Panc1 (cell line): ENCODE measurements at regions not wholly inside any gene's neighbourhood (a gene's known extent, or its start where the extent isn't known, plus 50 kb on each side); places are given as distances from the start of the nearest gene placed in this dataset.
"Not testable (repeated sequence)": the region's sequence is repeated elsewhere in the genome, so short reads cannot be mapped to it uniquely, and the experiment has no call there.

ENCODE experiments used
- ATAC-seq: fragments of 200-7000 bp; cut with Tn5 transposase; 2 replicates; pipeline ENCODE4 v1.9.1; 2020; ENCODE audit warnings: mild to moderate bottlenecking, moderate library complexity
- BruUV-seq: library from RNA; stranded (reverse); fragments of 400-500 nt; replicated peaks from 2 replicates; lab custom pipeline; 2021; lab: Mats Ljungman, UMichigan
- CTCF ChIA-PET: fragments of 300-600 bp; sonication (Branson Sonifier 250); formaldehyde crosslinking; loops from one replicate; lab custom pipeline; 2022; ENCODE audit warnings: antibody characterized with exemption; lab: Charles Lee
- POLR2A ChIA-PET: fragments of 300-600 bp; sonication (Branson Sonifier 250); formaldehyde crosslinking; loops from one replicate; lab custom pipeline; 2022; ENCODE audit warnings: antibody characterized with exemption; lab: Charles Lee
- DNase-seq: peaks from one replicate; pipeline ENCODE4 v3.0.0-alpha.2; 2010; ENCODE audit warnings: low read depth, low spot score
- H3K27ac ChIP-seq: 2 replicates; pipeline ENCODE4 v1.5.1; 2011; ENCODE audit warnings: mild to moderate bottlenecking, low read length, inconsistent platforms
- H3K27me3 ChIP-seq: fragments of 200-500 bp; sonication (Bioruptor generic); 2 replicates; pipeline ENCODE4 v1.6.0; 2014; ENCODE audit warnings: low read length, inconsistent platforms; ENCODE audit not compliant: control insufficient read depth, insufficient read depth
- H3K36me3 ChIP-seq: fragments of 200-500 bp; sonication (Bioruptor generic); 2 replicates; pipeline ENCODE4 v1.5.1; 2014; ENCODE audit warnings: inconsistent platforms, mild to moderate bottlenecking, low read length, moderate library complexity; ENCODE audit not compliant: control insufficient read depth, insufficient read depth
- H3K4me1 ChIP-seq: 2 replicates; pipeline ENCODE4 v1.5.1; 2011; ENCODE audit warnings: inconsistent platforms, mild to moderate bottlenecking, low read length, moderate library complexity; ENCODE audit not compliant: control insufficient read depth, insufficient read depth
- H3K4me3 ChIP-seq, 2 experiments: 2 replicates each; pipeline ENCODE4 v1.5.1; 2011 to 2012; ENCODE audit warnings: low read depth in 2 of 2, low read length in 2 of 2, mild to moderate bottlenecking in 2 of 2, inconsistent platforms in 1 of 2, moderate library complexity in 1 of 2
- H3K9me3 ChIP-seq: fragments of 200-500 bp; sonication (Bioruptor generic); 2 replicates; pipeline ENCODE4 v1.5.1; 2014; ENCODE audit warnings: low read depth, mild to moderate bottlenecking, inconsistent platforms, low read length, moderate library complexity; ENCODE audit not compliant: control insufficient read depth, insufficient read depth
- CTCF ChIP-seq: fragments of 450-650 bp; IDR thresholded peaks from 2 replicates; pipeline ENCODE4 v1.5.1; 2017; ENCODE audit warnings: mild to moderate bottlenecking
- POLR2AphosphoS5 ChIP-seq: IDR thresholded peaks from 2 replicates; pipeline ENCODE4 v1.6.1; 2012; ENCODE audit warnings: mild to moderate bottlenecking, low read depth, low read length, moderate library complexity
- SIN3A ChIP-seq: IDR thresholded peaks from 2 replicates; pipeline ENCODE4 v1.6.1; 2012; ENCODE audit warnings: low read depth, mild to moderate bottlenecking, low read length, moderate library complexity, borderline replicate concordance; ENCODE audit not compliant: insufficient read depth
- TCF7L2 ChIP-seq: IDR thresholded peaks from 2 replicates; pipeline ENCODE4 v1.6.1; 2011; ENCODE audit warnings: mild to moderate bottlenecking, low read depth, low read length, inconsistent platforms
- in situ Hi-C: cut with HindIII; loops from 2 replicates; pipeline ENCODE4 v1.10.0; 2016; ENCODE audit warnings: low sequenced_read_pairs, low pct_unique_long_range_greater_than_20kb
- intact Hi-C: fragments of 100-400 bp; cut with micrococcal nuclease; formaldehyde crosslinking; loops from one replicate; pipeline ENCODE4 v1.10.0; 2022; ENCODE audit not compliant: unreplicated experiment
- TF ChIP-seq, protein P1 (sequence below), 2 experiments: IDR thresholded peaks; 2 replicates each; pipeline ENCODE4 v1.6.1; 2011 to 2012; ENCODE audit warnings: low read depth in 2 of 2, control low read depth in 1 of 2, low read length in 1 of 2, mild to moderate bottlenecking in 1 of 2, moderate library complexity in 1 of 2; ENCODE audit not compliant: insufficient read depth in 1 of 2

DNA sequence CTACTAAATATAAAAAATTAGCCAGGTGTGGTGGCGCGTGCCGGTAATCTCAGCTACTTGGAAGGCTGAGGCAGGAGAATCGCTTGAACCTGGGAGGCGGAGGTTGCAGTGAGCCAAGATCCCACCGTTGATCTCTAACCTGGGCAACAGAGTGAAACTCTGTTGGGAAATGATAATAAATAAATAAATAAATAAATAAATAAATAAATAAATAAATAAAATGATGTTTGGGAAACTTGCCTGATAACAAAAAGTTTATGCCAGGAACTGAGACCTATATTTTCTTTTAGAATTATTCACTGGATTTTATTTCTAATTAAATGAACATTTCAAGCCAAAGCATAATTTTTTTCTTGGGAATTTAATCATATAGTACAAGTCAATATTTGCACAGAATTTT lies 189.3 kb upstream of the CTNND2 start:
- TF ChIP-seq SIN3A (no peak), CTCF (no peak), TCF7L2 (no peak), POLR2AphosphoS5 (no peak)
- TF ChIP-seq, protein P1, sequence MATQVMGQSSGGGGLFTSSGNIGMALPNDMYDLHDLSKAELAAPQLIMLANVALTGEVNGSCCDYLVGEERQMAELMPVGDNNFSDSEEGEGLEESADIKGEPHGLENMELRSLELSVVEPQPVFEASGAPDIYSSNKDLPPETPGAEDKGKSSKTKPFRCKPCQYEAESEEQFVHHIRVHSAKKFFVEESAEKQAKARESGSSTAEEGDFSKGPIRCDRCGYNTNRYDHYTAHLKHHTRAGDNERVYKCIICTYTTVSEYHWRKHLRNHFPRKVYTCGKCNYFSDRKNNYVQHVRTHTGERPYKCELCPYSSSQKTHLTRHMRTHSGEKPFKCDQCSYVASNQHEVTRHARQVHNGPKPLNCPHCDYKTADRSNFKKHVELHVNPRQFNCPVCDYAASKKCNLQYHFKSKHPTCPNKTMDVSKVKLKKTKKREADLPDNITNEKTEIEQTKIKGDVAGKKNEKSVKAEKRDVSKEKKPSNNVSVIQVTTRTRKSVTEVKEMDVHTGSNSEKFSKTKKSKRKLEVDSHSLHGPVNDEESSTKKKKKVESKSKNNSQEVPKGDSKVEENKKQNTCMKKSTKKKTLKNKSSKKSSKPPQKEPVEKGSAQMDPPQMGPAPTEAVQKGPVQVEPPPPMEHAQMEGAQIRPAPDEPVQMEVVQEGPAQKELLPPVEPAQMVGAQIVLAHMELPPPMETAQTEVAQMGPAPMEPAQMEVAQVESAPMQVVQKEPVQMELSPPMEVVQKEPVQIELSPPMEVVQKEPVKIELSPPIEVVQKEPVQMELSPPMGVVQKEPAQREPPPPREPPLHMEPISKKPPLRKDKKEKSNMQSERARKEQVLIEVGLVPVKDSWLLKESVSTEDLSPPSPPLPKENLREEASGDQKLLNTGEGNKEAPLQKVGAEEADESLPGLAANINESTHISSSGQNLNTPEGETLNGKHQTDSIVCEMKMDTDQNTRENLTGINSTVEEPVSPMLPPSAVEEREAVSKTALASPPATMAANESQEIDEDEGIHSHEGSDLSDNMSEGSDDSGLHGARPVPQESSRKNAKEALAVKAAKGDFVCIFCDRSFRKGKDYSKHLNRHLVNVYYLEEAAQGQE (IDR thresholded peaks at IDR 0.05; ENCODE audit: insufficient read depth in 1 of 2, low read depth in 2 of 2, low read length in 1 of 2), result no peak
- POLR2A ChIA-PET, result no interaction called here
- intact Hi-C loops, result no loop called here

DNA sequence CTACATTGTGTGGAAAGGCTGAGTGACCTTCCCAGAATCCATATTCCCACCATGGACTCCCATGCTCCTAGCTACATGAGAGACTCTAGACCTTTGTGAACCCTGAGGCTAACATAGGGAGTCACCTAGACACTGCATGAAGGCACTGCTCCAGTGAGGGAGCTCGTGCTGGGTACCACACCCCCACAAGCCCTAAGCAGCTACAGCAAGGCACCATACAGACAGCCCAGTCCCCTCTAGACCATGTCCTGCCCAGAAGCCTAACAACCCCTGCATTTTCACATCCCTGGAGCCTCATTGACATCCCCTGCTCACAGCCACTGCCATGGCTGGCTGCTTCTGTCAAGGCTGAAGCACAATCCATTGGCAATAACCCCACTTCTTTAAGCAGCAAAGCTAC lies 176.5 kb upstream of the CTNND2 start:
- Histone ChIP-seq H3K4me3 (no peak overlapping the region), H3K36me3 (no peaks in the 10 kb centered on the region), H3K27me3 (no peaks in the 10 kb centered on the region), H3K9me3 (no peaks in the 10 kb centered on the region), H3K4me1 (no peaks in the 10 kb centered on the region), H3K27ac (no peak overlapping the region)
- TF ChIP-seq, protein P1 (IDR thresholded peaks at IDR 0.05; ENCODE audit: insufficient read depth in 1 of 2, low read depth in 2 of 2, low read length in 1 of 2), result no peak
- no peak for TF ChIP-seq SIN3A
- TF ChIP-seq POLR2AphosphoS5, result no peak
- no peak for TF ChIP-seq TCF7L2
- no peak for DNase-seq
- POLR2A ChIA-PET, result no interaction called here
- BruUV-seq, result no TSS peak
- in situ Hi-C loops, result no loop called here
- no peak for ATAC-seq
- intact Hi-C loops, result no loop called here
- CTCF ChIA-PET, result no interaction called here

More for the DNA sequence above, 189.3 kb upstream of the CTNND2 start:
- no peak overlapping the region for H3K27ac ChIP-seq
- CTCF ChIA-PET, result no interaction called here
- BruUV-seq, result no TSS peak
- H3K36me3 ChIP-seq, result no peaks in the 10 kb centered on the region
- DNase-seq (no peak), ATAC-seq (no peak)
- H3K4me3 ChIP-seq, result no peak overlapping the region
- H3K4me1 ChIP-seq, result no peaks in the 10 kb centered on the region
- no peaks in the 10 kb centered on the region for H3K27me3 ChIP-seq
- in situ Hi-C loops, result no loop called here
- peaks cover 3% of the 10 kb centered on the region; the same call in 1 of the 2 replicates for H3K9me3 ChIP-seq

GRCh38 chr5:12078286-12078685 lies 174.0 kb upstream of the CTNND2 start:
- POLR2A ChIA-PET, BruUV-seq, H3K27me3 ChIP-seq, ATAC-seq, DNase-seq, H3K4me3 ChIP-seq, H3K27ac ChIP-seq, intact Hi-C loops, H3K4me1 ChIP-seq, in situ Hi-C loops, H3K36me3 ChIP-seq, CTCF ChIA-PET, H3K9me3 ChIP-seq: not testable (repeated sequence)
